Liver (tissue), 8 donors: ENCODE measurements at regions not wholly inside any gene's neighbourhood (a gene's known extent, or its start where the extent isn't known, plus 50 kb on each side); places are given as distances from the start of the nearest gene placed in this dataset.

Source experiments
- DNase-seq: peaks from one replicate; pipeline ENCODE4 v3.0.0-alpha.2; 2017; ENCODE audit warnings: low spot score
- H3K27ac ChIP-seq, 2 donors: one replicate each; pipeline ENCODE4 v1.7.0; 2013; ENCODE audit warnings: inconsistent platforms in 2 of 2, low read length in 2 of 2, control low read depth in 1 of 2, low read depth in 1 of 2, mild to moderate bottlenecking in 1 of 2
- H3K27me3 ChIP-seq, 4 donors: one replicate each; pipeline versions ENCODE4 v1.6.1 to v1.7.0; 2013; ENCODE audit warnings: low read length in 3 of 4, inconsistent platforms in 1 of 4, mild to moderate bottlenecking in 1 of 4, moderate library complexity in 1 of 4; ENCODE audit not compliant: control insufficient read depth in 4 of 4, insufficient read depth in 4 of 4
- H3K36me3 ChIP-seq, 4 donors: one replicate each; pipeline versions ENCODE4 v1.6.1 to v1.7.0; 2013; ENCODE audit warnings: low read length in 3 of 4, mild to moderate bottlenecking in 3 of 4, low read depth in 1 of 4, moderate library complexity in 1 of 4; ENCODE audit not compliant: control insufficient read depth in 4 of 4, insufficient read depth in 3 of 4
- H3K4me1 ChIP-seq, 4 donors: one replicate each; pipeline versions ENCODE4 v1.6.1 to v1.7.0; 2013; ENCODE audit warnings: low read length in 3 of 4, mild to moderate bottlenecking in 3 of 4, moderate library complexity in 1 of 4; ENCODE audit not compliant: control insufficient read depth in 4 of 4, insufficient read depth in 4 of 4
- H3K4me3 ChIP-seq, 3 donors: one replicate each; pipeline versions ENCODE4 v1.6.1 to v1.7.0; 2013; ENCODE audit warnings: low read length in 3 of 3, control low read depth in 1 of 3, low read depth in 1 of 3, mild to moderate bottlenecking in 1 of 3
- H3K9ac ChIP-seq, 2 donors: one replicate each; pipeline ENCODE4 v1.7.0; 2013; ENCODE audit warnings: low read length in 2 of 2, mild to moderate bottlenecking in 2 of 2, moderate library complexity in 2 of 2, control low read depth in 1 of 2, low read depth in 1 of 2
- H3K9me3 ChIP-seq, 4 donors: one replicate each; pipeline versions ENCODE4 v1.6.1 to v1.7.0; 2013; ENCODE audit warnings: low read length in 3 of 4; ENCODE audit not compliant: control insufficient read depth in 4 of 4
- ATF3 ChIP-seq: IDR thresholded peaks from 2 replicates; pipeline ENCODE4 v1.6.1; 2016; ENCODE audit warnings: antibody characterized with exemption
- CTCF ChIP-seq: fragments of 150-350 bp; IDR thresholded peaks from 2 replicates; pipeline ENCODE4 v1.5.1; 2017; ENCODE audit warnings: improper control_type of control experiment, low read depth, low read length; ENCODE audit not compliant: missing input control
- EGR1 ChIP-seq, 2 donors: IDR thresholded peaks; 2 replicates each; pipeline ENCODE4 v1.6.1; 2016 to 2018; ENCODE audit warnings: antibody characterized with exemption in 2 of 2, low read depth in 2 of 2
- FOXA1 ChIP-seq: IDR thresholded peaks from 2 replicates; pipeline ENCODE4 v1.6.1; 2016; ENCODE audit warnings: antibody characterized with exemption
- FOXA2 ChIP-seq: IDR thresholded peaks from 2 replicates; pipeline ENCODE4 v1.6.1; 2016; ENCODE audit warnings: antibody characterized with exemption
- GABPA ChIP-seq, 2 donors: IDR thresholded peaks in 1 of 2; conservative IDR thresholded peaks in 1 of 2; 2 replicates each; pipeline ENCODE4 v1.6.1; 2016; ENCODE audit warnings: antibody characterized with exemption in 2 of 2, mild to moderate bottlenecking in 1 of 2, moderate library complexity in 1 of 2
- HNF4A ChIP-seq, 2 donors: conservative IDR thresholded peaks; 2 replicates each; pipeline ENCODE4 v1.6.1; 2016; ENCODE audit warnings: antibody characterized with exemption in 2 of 2, mild to moderate bottlenecking in 2 of 2
- HNF4G ChIP-seq: IDR thresholded peaks from 2 replicates; pipeline ENCODE4 v1.6.1; 2016; ENCODE audit warnings: antibody characterized with exemption
- JUND ChIP-seq, 2 donors: IDR thresholded peaks; 2 replicates each; pipeline ENCODE4 v1.6.1; 2016; ENCODE audit warnings: antibody characterized with exemption in 2 of 2
- MAX ChIP-seq: IDR thresholded peaks from 2 replicates; pipeline ENCODE4 v1.6.1; 2016; ENCODE audit warnings: antibody characterized with exemption
- NR2F2 ChIP-seq: IDR thresholded peaks from 2 replicates; pipeline ENCODE4 v1.6.1; 2016; ENCODE audit warnings: antibody characterized with exemption
- RAD21 ChIP-seq, 2 donors: IDR thresholded peaks; 2 replicates each; pipeline ENCODE4 v1.6.1; 2016; ENCODE audit warnings: antibody characterized with exemption in 2 of 2, mild to moderate bottlenecking in 2 of 2
- REST ChIP-seq: IDR thresholded peaks from 2 replicates; pipeline ENCODE4 v1.6.1; 2016; ENCODE audit warnings: antibody characterized with exemption, mild to moderate bottlenecking
- RXRA ChIP-seq, 2 donors: IDR thresholded peaks; 2 replicates each; pipeline ENCODE4 v1.6.1; 2017 to 2018; ENCODE audit warnings: antibody characterized with exemption in 2 of 2, mild to moderate bottlenecking in 1 of 2
- SP1 ChIP-seq: IDR thresholded peaks from 2 replicates; pipeline ENCODE4 v1.6.1; 2018; ENCODE audit warnings: antibody characterized with exemption, mild to moderate bottlenecking
- TAF1 ChIP-seq: conservative IDR thresholded peaks from 2 replicates; pipeline ENCODE4 v1.6.1; 2016; ENCODE audit warnings: antibody characterized with exemption, mild to moderate bottlenecking
- YY1 ChIP-seq: IDR thresholded peaks from 2 replicates; pipeline ENCODE4 v1.6.1; 2016; ENCODE audit warnings: antibody characterized with exemption, mild to moderate bottlenecking
- ZBTB33 ChIP-seq: IDR thresholded peaks from 2 replicates; pipeline ENCODE4 v1.6.1; 2016; ENCODE audit warnings: antibody characterized with exemption
- WGBS: extraction: QIAGEN DNeasy Blood & Tissue Kit; methylation state at CpG from one replicate; pipeline ENCODE4 v1.1.7; 2013; 5-methylcytosine and 5-hydroxymethylcytosine counted together
- donor health status: healthy.
- donor health status: healthy.
- donor health status: healthy.
- donor health status: healthy.
- donor health status: healthy.

GRCh38 chr11:134667175-134667500 lies 255.1 kb upstream of the B3GAT1 start:
- Histone ChIP-seq H3K4me3 (no peak overlapping the region), H3K9ac (no peak overlapping the region), H3K36me3 (no peaks in the 10 kb centered on the region), H3K27me3 (peaks cover 0 to 4% (median 0%) of the 10 kb centered on the region in 4 donors), H3K27ac (no peak overlapping the region), H3K9me3 (no peaks in the 10 kb centered on the region), H3K4me1 (no peaks in the 10 kb centered on the region)
- WGBS, result 90% methylated on average over 4 of the region's 4 CpGs
- TF ChIP-seq ZBTB33 (no peak), JUND (IDR thresholded peaks at IDR 0.05) (no peak), REST (no peak), RAD21 (IDR thresholded peaks at IDR 0.05) (no peak), SP1 (no peak), FOXA1 (no peak), HNF4A (conservative IDR thresholded peaks at IDR 0.05) (no peak), RXRA (IDR thresholded peaks at IDR 0.05) (no peak), EGR1 (IDR thresholded peaks at IDR 0.05; ENCODE audit: low read depth in 2 of 2) (no peak), YY1 (no peak), NR2F2 (no peak), HNF4G (no peak), GABPA (IDR thresholded peaks at IDR 0.05 in 1 of 2, conservative IDR thresholded peaks at IDR 0.05 in 1 of 2) (no peak), ATF3 (no peak), CTCF (no peak), TAF1 (no peak), MAX (no peak), FOXA2 (no peak)
- no peak for DNase-seq
